ENCODE measurements at regions not wholly inside any gene's neighbourhood (a gene's known extent, or its start where the extent isn't known, plus 50 kb on each side); places are given as distances from the start of the nearest gene placed in this dataset.

DNA sequence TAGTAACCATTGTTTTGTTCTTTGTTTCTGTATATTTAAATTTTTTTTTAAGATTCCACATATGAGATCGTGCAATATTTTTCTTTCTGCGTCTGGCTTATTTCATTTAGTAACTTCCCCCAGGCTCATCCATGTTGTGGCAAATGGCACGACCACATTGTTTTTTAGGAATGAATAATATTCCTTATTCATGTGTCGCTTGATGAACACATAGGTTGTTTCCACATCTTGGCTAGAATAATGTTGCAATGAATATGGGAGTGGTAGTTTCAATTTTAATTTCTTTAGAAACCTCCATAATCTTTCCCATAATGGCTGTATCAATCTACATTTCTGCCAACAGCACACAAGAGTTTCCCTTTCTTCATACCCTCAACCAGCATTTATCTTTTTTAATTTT is 166.8 kb upstream of the NR3C2 start (continued):
- TF ChIP-seq, protein P1, sequence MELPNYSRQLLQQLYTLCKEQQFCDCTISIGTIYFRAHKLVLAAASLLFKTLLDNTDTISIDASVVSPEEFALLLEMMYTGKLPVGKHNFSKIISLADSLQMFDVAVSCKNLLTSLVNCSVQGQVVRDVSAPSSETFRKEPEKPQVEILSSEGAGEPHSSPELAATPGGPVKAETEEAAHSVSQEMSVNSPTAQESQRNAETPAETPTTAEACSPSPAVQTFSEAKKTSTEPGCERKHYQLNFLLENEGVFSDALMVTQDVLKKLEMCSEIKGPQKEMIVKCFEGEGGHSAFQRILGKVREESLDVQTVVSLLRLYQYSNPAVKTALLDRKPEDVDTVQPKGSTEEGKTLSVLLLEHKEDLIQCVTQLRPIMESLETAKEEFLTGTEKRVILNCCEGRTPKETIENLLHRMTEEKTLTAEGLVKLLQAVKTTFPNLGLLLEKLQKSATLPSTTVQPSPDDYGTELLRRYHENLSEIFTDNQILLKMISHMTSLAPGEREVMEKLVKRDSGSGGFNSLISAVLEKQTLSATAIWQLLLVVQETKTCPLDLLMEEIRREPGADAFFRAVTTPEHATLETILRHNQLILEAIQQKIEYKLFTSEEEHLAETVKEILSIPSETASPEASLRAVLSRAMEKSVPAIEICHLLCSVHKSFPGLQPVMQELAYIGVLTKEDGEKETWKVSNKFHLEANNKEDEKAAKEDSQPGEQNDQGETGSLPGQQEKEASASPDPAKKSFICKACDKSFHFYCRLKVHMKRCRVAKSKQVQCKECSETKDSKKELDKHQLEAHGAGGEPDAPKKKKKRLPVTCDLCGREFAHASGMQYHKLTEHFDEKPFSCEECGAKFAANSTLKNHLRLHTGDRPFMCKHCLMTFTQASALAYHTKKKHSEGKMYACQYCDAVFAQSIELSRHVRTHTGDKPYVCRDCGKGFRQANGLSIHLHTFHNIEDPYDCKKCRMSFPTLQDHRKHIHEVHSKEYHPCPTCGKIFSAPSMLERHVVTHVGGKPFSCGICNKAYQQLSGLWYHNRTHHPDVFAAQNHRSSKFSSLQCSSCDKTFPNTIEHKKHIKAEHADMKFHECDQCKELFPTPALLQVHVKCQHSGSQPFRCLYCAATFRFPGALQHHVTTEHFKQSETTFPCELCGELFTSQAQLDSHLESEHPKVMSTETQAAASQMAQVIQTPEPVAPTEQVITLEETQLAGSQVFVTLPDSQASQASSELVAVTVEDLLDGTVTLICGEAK (IDR thresholded peaks at IDR 0.05), result no peak
- TF ChIP-seq, protein P1 (CRISPR knock-in tag; IDR thresholded peaks at IDR 0.05), result no peak
- TF ChIP-seq ZMAT3 (CRISPR knock-in tag; conservative IDR thresholded peaks at IDR 0.05), result no peak

Measured in HepG2 (cell line).